HG02678 (cell line): ENCODE measurements at regions not wholly inside any gene's neighbourhood (a gene's known extent, or its start where the extent isn't known, plus 50 kb on each side); places are given as distances from the start of the nearest gene placed in this dataset.
"Not testable (repeated sequence)": the region's sequence is repeated elsewhere in the genome, so short reads cannot be mapped to it uniquely, and the experiment has no call there.

Experiments
- ATAC-seq: cut with Tn5 transposase; IDR thresholded peaks from one replicate; pipeline ENCODE4 v1.9.1; 2021; ENCODE audit warnings: mild to moderate bottlenecking, moderate library complexity; ENCODE audit not compliant: unreplicated experiment

DNA sequence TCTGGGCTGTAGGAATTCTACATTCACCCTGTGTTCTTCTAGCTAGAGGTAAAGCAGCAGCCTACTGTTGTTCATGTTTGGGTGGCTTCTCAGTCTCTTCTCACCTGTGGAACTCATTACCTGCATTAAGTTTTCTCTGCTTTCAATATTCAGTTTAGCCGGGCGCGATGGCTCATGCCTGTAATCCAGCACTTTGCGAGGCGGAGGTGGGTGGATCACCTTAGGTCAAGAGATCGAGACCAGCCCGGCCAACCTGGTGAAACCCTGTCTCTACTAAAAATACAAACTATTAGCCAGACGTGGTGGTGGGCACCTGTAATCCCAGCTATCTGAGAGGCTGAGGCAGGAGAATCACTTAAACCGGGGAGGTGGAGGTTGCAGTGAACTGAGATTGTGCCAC is 139.8 kb upstream of the UBE2E3 start:
- no peak for ATAC-seq

DNA sequence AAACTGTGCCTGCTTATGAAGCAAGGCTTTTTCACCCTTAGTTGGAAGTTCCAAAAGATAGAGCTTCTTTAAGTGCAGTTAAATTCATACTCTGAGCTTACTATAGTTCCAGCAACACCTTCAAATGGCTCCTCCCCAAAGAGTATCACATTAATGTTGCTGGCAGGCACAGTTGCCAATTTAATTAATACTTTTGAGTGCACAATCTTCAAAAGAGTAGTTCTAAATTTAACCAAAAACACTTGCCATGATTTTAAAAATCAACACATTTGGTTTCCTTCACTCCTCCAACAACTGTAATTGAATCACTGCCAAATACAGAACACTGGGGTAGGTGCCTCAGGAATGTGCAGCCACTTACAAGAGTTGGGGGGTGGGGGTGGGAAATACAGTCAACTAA is 150.6 kb upstream of the UBE2E3 start:
- no peak for ATAC-seq

DNA sequence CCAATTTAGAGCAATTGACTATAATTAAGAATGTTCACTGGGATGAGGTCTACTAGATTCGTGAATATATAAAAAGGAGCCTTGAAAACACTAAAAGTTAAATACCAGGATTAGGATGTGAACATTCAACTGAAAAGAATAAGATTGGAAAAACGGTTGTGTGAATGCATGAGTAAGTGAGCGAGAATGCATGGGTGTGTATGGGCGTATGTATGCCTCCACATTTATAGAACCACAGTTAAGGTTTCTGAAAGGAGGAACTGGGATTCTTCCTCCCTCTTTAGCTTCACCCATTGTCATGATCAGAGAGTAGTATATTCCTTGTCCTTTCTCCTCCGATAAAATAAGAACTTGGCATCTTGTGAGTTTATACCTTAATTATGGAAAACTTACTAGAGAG is 151.1 kb upstream of the UBE2E3 start:
- no peak for ATAC-seq

DNA sequence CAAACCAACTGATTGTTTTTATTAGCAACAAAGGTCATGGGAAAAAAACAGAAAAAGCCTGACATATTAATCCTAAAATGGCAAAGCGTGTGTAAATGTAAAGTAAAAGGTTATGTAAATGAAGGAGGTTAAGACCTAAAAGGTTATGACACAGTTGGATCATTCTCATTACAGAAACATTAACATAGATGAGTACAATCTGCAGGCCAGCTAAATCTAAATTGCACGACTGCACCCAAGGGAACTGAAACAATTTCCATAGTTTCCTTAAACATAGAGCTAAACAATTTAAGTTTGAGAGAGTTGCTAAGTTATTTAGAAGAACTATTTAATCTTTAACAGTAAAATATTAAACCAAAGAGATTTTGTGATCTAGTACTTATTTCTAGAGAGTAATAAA is 151.6 kb upstream of the UBE2E3 start:
- ATAC-seq, result no peak

DNA sequence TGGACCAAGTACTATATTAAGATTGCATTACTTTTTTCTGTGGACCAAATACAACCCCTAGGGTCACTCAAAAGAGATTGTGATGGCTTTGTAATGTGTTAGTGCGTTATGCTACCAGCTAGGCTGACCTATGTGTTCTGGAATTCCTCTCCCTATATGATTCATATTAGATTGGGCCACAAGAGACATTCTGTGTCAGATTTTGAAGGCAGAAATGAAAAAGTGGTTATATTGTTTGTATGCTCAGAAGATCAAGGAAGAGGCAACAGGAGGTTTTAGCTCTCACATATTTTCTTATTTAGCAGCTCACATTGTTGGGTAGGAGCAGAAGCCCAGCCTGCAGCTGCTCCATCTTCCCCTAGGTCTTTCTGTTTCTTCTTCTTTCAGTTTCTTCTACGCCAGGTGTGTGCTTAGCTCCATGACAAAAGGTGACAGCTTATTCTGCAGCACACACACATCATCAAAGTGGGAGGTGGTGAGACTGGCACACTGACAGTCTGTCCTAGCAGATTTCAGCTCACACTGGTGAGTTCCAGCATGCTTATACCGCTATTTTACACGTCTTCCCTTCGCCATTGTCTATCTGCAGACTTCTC is 156.8 kb upstream of the UBE2E3 start:
- no peak for ATAC-seq

DNA sequence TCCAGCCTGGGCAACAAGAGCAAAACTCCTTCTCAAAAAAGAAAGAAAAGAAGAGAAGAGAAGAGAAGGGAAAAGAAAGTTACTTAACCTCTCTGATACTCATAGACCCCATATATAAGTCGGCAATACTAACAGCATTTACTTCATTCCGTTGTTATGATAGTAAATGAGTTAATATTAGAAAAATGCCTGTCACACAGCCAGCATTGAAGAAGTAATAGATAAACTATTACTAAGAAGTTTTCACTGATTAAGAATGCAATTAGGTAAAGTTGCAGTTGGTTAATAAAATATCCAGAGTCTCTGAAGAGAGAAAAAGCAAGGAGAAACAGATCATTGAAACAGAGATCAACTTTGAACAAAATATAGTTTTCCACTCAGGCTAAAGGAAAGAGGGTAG is 161.3 kb upstream of the UBE2E3 start:
- ATAC-seq, result no peak

DNA sequence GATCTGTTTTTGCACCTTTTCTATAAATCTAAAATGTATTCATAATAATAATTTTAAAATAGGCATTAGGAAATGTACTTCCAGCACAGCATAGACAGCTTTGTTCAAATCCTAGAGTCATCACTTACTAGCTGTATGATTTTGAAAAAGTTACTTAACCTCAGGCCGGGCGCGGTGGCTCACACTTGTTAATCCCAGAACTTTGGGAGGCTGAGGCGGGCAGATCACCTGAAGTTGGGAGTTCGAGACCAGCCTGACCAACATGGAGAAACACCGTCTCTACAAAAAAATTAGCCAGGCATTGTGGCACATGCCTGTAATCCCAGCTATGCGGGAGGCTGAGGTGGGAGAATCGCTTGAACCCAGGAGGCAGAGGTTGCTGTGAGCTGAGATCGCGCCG is 161.7 kb upstream of the UBE2E3 start:
- ATAC-seq, result not testable (repeated sequence)

DNA sequence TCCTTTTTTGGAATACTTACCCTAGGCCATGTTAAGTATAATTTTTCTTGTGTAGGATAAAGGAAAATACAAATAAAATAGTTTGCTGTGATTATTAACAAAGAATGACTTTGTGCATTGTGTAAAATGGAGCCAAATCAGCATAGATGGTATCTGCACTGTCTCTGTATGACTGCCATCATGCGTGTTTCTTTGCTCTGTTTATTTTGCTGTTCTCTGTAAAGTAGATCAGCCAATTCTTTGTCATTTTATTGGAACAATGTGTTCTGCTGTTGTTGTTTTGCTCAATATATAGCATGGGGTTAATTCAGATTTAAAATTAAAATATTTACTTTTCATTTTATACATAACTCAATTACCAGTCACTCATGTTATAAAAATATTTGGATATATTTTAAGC is 181.3 kb upstream of the UBE2E3 start:
- no peak for ATAC-seq

DNA sequence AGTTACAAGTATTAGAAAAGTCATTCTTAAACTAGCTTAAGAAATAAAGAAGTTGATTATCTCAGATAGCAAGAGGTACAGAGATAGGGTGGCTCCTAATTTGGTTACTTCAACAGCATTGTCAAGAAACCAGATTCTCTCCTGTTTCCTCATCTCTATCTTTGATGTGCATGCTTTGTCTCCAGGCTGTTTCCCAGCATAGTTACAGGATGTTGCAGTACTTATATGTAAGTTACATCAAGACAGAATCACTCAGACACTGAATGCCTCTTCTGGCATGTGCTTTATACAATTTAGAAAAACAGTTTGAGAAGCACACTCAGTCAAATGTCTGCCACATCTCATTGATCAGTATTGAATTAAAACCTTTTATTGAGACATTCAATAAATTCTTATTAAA is 189.5 kb upstream of the UBE2E3 start:
- ATAC-seq, result no peak

DNA sequence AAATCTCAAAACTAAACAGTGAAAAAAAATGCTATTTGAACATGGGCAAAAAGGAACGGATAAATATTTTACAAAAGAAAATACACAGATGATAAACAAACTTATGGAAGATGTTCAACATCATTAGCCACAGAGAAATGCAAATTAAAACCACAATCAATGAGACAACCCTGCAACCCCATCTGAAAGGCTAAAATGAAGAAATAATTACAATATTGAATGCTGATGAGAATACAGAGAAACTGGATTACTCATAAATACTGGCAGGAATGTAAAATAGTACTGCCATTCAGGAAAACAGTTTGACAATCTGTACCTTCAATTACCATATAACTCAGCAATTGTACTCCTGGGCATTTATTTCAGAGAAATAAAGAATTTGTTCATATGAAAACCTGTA is 193.1 kb upstream of the UBE2E3 start:
- no peak for ATAC-seq

DNA sequence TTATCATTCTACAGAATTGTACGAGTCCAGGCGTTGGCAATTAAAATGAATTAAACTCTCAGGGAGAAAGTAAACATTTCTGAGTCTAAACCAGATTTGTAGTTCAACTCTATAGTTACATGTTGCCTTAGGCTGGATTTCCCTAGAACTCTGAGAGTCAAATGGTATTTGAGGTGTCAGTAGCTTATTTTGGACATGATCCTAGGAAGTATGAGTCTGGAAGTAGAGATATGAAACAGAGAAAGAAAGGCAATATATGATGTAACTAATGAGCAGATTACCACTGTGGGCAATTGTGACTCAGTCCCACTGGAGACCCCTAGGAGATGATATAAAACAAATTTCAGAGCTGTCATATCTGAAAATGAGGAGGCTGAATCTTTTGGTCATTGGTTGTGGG is 199.1 kb upstream of the UBE2E3 start:
- ATAC-seq, result no peak

DNA sequence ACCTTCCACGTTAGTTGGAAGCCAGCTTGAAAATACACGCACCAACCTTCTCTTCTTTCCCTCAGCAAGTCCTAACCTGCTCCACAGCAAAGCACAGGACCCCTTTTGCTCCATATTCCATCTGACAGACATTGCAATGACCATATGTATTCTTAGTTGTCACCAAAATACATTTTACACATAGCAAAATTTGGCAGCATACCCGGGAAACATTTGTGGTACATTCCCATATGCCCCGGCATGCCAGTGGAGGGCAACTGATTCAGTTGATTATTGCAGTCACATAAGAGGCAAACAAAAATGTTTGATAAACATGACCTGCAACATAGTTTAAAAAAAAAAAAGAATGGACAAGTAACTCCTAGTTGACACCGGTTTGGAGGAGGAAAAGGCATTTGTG is 202.1 kb upstream of the UBE2E3 start:
- ATAC-seq, result no peak

DNA sequence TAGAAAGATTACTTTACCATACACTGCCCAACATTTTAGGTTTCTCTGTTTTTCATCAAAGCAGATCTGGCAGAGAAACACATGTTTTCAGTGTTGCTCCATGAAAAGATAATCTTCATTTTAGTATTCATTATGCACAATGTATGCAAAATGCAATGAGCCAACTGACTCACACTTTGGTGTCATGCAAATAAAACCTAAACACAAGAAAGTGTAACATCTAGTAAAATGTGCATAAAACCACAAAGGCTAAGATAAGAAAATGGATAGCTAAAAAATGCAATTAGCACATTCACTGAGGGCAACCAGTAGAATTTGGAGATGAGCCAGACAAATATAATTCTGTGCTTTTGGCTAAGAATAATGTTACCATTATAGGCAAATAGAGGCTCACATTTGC is 203.5 kb upstream of the UBE2E3 start:
- no peak for ATAC-seq

DNA sequence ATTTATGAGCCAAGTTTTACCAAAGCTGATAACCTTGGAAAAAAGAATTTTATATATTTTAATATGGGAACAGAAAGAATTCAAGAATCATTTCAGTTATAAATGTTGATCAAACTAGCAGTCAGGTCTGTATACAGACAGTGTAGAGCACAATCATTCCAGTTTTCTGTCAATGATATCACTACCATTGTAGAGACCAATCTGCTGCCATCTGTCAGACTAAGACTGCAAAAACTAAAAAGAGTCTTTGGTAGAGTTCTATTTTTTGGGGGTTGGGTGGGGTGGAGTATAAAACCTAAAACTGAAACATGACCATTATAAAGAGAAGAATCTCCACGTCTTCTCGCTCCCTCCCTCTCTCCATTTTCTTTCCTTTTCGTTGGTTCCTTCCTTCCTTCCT is 204.7 kb upstream of the UBE2E3 start:
- ATAC-seq, result no peak

DNA sequence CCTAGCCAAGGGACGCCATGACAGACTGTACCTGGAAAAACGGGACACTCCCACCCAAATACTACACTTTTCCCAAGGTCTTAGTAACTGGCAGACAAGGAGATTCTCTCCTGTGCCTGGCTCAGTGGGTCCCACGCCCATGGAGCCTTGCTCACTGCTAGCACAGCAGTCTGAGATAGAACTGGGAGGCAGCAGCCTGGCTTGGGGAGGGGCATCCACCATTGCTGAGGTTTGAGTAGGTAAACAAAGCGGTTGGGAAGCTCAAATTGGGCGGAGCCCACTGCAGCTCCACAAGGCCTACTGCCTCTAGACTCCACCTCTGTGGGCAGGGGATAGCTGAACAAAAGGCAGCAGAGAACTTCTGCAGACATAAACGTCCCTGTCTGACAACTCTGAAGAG is 215.1 kb upstream of the UBE2E3 start:
- not testable (repeated sequence) for ATAC-seq

DNA sequence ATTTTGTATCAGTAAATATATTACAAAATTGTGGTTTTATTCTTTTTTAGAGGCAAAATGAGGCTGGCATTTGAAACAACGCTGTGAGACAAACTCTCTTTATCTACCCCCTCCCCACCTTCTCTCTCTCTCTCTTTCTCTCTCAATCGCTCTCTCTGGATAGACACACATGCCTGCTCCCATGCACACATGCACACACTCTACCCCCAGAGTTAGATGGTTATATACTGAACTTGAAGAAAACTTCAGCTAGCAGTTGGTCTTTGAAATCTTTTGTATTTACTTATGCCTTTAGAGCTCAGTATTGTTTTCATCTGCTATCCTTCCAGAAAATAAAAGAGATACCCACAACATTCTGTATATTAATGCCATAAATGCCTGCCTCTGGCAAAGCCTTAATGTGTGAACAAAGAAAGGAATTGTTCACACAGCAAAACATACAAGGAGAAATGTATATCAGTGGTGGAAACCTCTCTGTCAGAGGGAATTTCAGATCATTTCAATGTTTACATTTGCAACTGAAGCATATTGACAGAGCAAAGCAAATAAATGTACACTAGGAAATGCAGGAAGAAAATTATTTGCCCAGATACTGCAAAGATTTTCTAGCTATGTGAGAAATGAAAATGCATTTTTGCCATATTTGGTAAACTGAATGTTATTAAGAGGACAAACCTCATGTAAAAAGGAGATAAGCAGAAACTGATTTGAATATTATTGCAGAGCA is 217.0 kb upstream of the UBE2E3 start:
- ATAC-seq, result no peak

DNA sequence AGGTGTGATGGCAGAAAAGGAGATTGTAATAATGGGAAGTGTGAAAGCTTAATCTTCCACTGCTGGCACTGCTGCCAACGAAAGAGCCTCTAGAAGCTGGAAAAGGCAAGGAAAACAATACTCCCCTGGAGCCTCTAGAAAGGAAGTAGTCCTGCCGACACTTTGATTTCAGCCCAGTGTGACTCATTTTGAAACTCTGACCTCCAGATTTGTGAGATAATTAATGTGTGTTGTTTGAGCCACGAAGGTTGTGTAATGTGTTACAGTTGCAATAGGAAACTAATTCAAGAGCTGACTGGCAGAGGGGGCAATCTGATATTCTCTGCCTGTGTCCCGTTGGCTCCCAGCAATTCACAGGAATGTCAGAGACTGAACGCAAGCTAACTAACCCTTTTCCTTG is 219.2 kb upstream of the UBE2E3 start:
- no peak for ATAC-seq

DNA sequence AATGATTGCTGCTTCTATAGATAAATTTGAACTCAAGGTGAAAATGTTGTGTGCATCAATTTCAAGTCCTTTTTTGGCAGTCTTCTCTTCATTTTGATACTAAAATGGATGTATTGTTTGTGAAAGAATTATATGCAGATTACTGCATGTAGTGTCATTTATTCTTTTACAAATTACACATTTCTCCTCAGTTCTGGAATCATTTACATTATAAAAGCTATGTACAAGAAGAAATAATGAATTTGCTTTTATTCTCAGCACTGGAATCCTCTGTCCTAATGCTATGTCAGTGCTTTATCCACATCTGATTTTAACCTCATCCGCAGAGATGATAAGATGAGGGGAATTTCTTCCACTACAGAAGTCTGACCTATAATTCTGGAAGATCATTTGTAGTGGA is 220.8 kb upstream of the UBE2E3 start:
- ATAC-seq, result no peak

DNA sequence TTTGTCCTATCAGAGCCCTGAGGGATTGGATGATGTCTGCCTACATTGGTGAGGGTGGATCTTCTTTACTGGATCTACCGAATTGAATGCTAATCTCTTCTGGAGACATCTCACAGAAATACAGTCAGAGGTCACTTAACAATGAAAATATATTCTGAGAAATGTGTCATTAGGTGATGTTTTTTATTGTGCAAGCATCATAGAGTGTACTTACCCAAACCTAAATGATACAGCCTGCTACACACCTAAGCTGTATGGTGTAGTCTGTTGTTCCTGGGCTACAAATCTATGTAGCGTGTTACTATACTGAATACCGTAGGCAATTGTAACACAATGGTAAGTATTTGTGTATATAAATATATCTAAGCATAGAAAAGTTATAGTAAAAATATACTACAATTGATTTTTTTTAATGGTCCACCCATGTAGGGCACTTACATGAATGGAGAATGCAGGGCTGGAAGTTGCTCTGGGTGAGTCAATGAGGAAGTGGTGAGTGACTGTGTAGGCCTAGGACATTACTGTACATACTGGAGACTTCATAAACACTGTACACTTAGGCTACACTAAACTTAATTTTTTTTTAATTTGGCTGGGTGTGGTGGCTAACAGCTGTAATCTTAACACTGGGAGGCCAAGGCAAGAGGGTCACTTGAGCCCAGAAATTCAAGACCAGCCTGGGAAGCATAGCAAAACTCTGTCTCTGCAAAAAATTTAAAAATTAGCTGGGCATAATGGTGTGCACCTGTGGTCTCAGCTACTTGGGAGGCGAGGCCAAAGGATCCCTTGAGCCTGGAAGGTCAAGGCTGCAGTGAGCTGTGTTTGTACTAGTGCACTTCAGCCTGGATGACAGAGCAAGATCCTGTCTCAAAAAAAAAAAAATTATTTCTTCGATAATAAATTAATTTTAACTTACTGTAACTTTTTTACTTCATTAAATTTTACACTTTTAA is 226.3 kb upstream of the UBE2E3 start:
- no peak for ATAC-seq

DNA sequence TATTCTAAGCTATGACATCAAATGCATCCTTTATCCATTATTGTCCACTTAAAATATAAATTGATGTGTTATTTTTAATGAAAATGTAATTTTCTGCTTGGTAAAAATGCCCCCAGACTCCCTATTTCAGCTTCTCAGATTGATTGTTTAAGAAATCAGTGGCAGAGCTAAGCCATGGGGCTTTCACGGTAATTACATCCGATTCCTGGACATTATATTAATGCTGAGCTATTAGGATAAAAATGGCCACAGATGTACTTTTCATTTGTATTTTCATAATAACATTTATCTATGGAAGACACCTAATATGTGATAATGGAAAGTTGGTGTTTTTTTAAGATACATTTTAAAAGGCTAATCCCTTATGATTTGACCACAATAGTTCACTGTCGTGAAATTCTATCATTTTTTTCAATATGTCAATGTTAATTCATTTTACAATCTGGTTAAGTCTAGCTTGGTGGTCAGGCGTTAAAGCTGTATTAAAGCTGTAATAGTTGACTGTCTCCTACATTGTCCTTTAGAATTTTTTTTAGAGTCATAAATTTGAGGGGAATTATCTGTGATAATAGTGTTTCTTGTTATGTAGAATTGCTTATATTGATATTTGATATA is 229.0 kb upstream of the UBE2E3 start:
- no peak for ATAC-seq

DNA sequence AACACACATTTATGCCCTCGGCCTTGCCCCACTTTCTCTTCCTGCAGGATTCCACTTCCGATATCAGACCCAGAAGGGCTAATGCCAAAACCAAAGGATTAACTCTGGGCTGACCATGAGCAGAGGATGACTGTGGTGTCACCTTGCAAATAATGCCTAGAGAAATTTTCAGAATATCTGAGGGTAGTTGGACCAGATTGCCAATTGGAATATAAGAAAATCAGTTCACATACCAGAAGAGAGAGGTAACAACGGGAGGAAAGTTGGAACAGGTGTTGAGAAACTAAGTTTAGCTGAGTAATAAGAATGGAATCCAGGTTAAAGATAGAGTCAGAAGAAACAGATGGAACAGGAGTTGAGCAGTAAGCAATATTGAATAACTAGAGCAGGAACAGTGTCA is 232.7 kb upstream of the UBE2E3 start:
- ATAC-seq, result no peak
